ENCODE measurements at regions not wholly inside any gene's neighbourhood (a gene's known extent, or its start where the extent isn't known, plus 50 kb on each side); places are given as distances from the start of the nearest gene placed in this dataset.

DNA sequence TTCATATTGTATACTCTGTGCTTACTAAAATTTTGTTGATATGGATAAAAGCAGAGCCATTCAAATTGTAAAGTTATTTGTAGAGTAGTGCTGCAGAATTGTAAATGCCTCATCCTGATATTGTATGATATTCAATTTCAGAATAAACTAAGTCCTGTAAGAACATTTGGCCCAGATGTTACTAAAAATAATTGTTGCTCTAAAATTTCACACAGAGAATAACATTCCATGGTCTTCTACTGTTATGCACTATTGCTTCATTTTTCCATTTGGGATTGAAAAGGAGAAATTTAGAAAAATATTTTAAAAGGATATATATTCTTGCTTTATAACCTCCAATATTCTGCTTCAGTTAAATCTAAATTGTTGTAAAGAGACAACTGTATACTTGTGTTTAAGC, 195.6 kb downstream of the LARP7 start:
- TF ChIP-seq, protein P1, sequence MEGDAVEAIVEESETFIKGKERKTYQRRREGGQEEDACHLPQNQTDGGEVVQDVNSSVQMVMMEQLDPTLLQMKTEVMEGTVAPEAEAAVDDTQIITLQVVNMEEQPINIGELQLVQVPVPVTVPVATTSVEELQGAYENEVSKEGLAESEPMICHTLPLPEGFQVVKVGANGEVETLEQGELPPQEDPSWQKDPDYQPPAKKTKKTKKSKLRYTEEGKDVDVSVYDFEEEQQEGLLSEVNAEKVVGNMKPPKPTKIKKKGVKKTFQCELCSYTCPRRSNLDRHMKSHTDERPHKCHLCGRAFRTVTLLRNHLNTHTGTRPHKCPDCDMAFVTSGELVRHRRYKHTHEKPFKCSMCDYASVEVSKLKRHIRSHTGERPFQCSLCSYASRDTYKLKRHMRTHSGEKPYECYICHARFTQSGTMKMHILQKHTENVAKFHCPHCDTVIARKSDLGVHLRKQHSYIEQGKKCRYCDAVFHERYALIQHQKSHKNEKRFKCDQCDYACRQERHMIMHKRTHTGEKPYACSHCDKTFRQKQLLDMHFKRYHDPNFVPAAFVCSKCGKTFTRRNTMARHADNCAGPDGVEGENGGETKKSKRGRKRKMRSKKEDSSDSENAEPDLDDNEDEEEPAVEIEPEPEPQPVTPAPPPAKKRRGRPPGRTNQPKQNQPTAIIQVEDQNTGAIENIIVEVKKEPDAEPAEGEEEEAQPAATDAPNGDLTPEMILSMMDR (IDR thresholded peaks at IDR 0.05; ENCODE audit: extremely low read depth in 1 of 2, insufficient read depth in 1 of 2, low read depth in 1 of 2, low read length in 2 of 2): no peak
- TF ChIP-seq POLR2A (IDR thresholded peaks at IDR 0.05; ENCODE audit: low read depth, low read length): no peak
